Endothelial cell of umbilical vein (primary cell): ENCODE measurements at regions not wholly inside any gene's neighbourhood (a gene's known extent, or its start where the extent isn't known, plus 50 kb on each side); places are given as distances from the start of the nearest gene placed in this dataset.
"Not testable (repeated sequence)": the region's sequence is repeated elsewhere in the genome, so short reads cannot be mapped to it uniquely, and the experiment has no call there.

Experiments used
- BruUV-seq: library from RNA; stranded (reverse); fragments of 400-500 nt; replicated peaks from 2 replicates; lab custom pipeline; 2021; lab: Mats Ljungman, UMichigan
- CTCF ChIA-PET: fragments of 300-600, 350-600 bp; sonication (Branson Sonifier 250); formaldehyde crosslinking; loops from one replicate; lab custom pipeline; 2021; ENCODE audit warnings: antibody characterized with exemption, inconsistent platforms; lab: Charles Lee
- POLR2A ChIA-PET: fragments of 300-600, 350-600 bp; sonication (Branson Sonifier 250); formaldehyde crosslinking; loops from one replicate; lab custom pipeline; 2021; ENCODE audit warnings: antibody characterized with exemption, inconsistent platforms; lab: Charles Lee
- DNase-seq: peaks from one replicate; pipeline ENCODE4 v3.0.0-alpha.2; 2011; ENCODE audit warnings: low read depth, low spot score
- FAIRE-seq: peaks from 2 replicates; lab custom pipeline; 2011; peaks lifted over from hg19 to GRCh38; lab: Jason Lieb, UNC
- H2AFZ ChIP-seq: 2 replicates; pipeline ENCODE4 v1.6.0; 2012; ENCODE audit warnings: low read depth, low read length, control low read depth, inconsistent platforms
- H3K27ac ChIP-seq: 2 replicates; pipeline ENCODE4 v1.5.1; 2011; ENCODE audit warnings: low read depth, mild to moderate bottlenecking, control low read depth, low read length, moderate library complexity; ENCODE audit not compliant: insufficient read depth
- H3K27me3 ChIP-seq, 2 experiments: 2 replicates each; pipeline versions ENCODE4 v1.6.0 to v1.6.1; 2011; ENCODE audit warnings: low read length in 2 of 2, mixed read lengths in 1 of 2; ENCODE audit not compliant: control insufficient read depth in 2 of 2, insufficient read depth in 2 of 2
- H3K36me3 ChIP-seq, 2 experiments: 2 replicates in 1 of 2; 3 replicates in 1 of 2; pipeline ENCODE4 v1.5.1; 2011; ENCODE audit warnings: low read length in 2 of 2, mild to moderate bottlenecking in 1 of 2, moderate library complexity in 1 of 2; ENCODE audit not compliant: control insufficient read depth in 2 of 2, insufficient read depth in 2 of 2; ENCODE audit errors: extremely low read depth in 1 of 2
- H3K4me1 ChIP-seq: 3 replicates; pipeline ENCODE4 v1.5.1; 2011; ENCODE audit warnings: mild to moderate bottlenecking, low read length; ENCODE audit not compliant: control insufficient read depth, insufficient read depth; ENCODE audit errors: extremely low read depth
- H3K4me2 ChIP-seq: 2 replicates; pipeline ENCODE4 v1.6.1; 2011; ENCODE audit warnings: low read length, control low read depth, mixed read lengths; ENCODE audit not compliant: insufficient read depth
- H3K4me3 ChIP-seq, 3 experiments: fragments of 200-600 bp in 1 of 3; sonication (generic), shearing (Covaris generic) in 1 of 3; replicated peaks in 1 of 3; 2 replicates each; pipeline ENCODE4 v1.5.1; 2011 to 2016; ENCODE audit warnings: control low read depth in 3 of 3, low read length in 3 of 3, mild to moderate bottlenecking in 2 of 3, inconsistent platforms in 1 of 3, low read depth in 1 of 3, moderate library complexity in 1 of 3; ENCODE audit not compliant: insufficient read depth in 1 of 3
- H3K79me2 ChIP-seq: 2 replicates; pipeline ENCODE4 v1.6.0; 2012; ENCODE audit warnings: low read length, inconsistent platforms; ENCODE audit not compliant: control insufficient read depth, insufficient read depth
- H3K9ac ChIP-seq: replicated peaks from 2 replicates; pipeline ENCODE3; 2011; ENCODE audit warnings: low read length, control low read depth; ENCODE audit not compliant: insufficient read depth; ENCODE audit errors: extremely low read depth
- H3K9me1 ChIP-seq: replicated peaks from 3 replicates; pipeline ENCODE4 v1.6.0; 2011; ENCODE audit warnings: mild to moderate bottlenecking, low read length; ENCODE audit not compliant: control insufficient read depth, insufficient read depth; ENCODE audit errors: extremely low read depth
- H3K9me3 ChIP-seq: replicated peaks from 2 replicates; pipeline ENCODE4 v1.5.1; 2012; ENCODE audit warnings: low read length, inconsistent platforms; ENCODE audit not compliant: control insufficient read depth, insufficient read depth
- H4K20me1 ChIP-seq: replicated peaks from 2 replicates; pipeline ENCODE3; 2011; ENCODE audit warnings: mild to moderate bottlenecking, low read length; ENCODE audit not compliant: control insufficient read depth, insufficient read depth; ENCODE audit errors: extremely low read depth
- CTCF ChIP-seq, 2 donors: IDR thresholded peaks; 1 replicate in 1 of 2; 2 replicates in 1 of 2; pipeline ENCODE4 v1.5.1; 2011; ENCODE audit warnings: low read length in 2 of 2, mild to moderate bottlenecking in 2 of 2, moderate library complexity in 2 of 2, control low read depth in 1 of 2, inconsistent platforms in 1 of 2, low read depth in 1 of 2; ENCODE audit not compliant: insufficient read depth in 1 of 2; ENCODE audit errors: extremely low read depth in 1 of 2
- JUN ChIP-seq: IDR thresholded peaks from 2 replicates; pipeline ENCODE4 v1.6.1; 2011; ENCODE audit warnings: borderline replicate concordance, low read depth; ENCODE audit not compliant: insufficient read length, insufficient read depth
- dilution Hi-C: fragments of 300-500 bp; cut with MboI; formaldehyde crosslinking; loops from one replicate; pipeline ENCODE4 v1.15.0; 2019; ENCODE audit warnings: low sequenced_read_pairs; ENCODE audit not compliant: extremely low pct_ligation_motif_present
- intact Hi-C: fragments of 100-400 bp; cut with micrococcal nuclease; formaldehyde crosslinking; loops from one replicate; pipeline ENCODE4 v1.10.0; 2022

DNA sequence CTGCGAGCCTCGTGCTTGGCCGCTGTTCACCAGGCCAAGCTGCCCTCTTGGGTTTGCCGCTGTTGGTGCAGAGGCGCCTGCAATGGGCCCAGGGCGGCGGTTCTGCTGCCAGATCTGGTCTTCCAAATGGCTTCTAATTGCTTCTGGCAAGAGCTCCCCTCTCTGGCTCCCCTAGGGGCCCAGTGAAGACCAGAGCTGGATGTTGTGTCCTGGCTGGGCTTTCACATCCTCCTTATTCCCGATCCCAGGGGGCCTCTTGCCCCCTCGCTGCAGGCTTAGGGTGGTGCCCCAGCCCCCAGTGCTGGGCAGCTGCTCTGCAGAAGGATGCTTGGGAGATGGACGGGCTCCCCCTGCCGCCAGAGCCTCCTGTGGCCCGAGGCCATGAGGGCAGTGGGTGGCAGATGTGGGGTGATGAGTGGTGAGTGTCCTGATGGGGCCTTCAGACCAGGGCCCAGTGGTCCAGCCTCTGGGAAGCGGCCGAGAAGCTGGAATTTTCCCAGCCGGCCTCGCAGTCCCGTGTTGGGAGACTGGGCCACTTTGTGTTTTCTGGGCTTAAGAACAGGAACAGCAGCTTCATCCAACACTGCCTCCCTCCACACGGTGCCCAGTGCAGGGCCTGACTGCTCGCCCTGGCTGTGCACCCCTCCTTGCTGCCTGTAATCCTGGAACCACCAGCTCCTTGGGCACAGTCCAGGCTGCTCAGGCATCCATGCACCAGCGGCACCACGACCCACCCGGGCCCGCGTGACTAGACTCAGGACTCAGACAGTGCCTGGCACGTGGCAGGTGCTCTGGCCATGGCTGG lies 194.8 kb downstream of the LAT start:
- H3K9me1 ChIP-seq, H3K79me2 ChIP-seq, H3K9me3 ChIP-seq, H3K27me3 ChIP-seq, H3K4me2 ChIP-seq, H3K36me3 ChIP-seq, BruUV-seq, POLR2A ChIA-PET, H2AFZ ChIP-seq, H3K4me1 ChIP-seq, dilution Hi-C loops, H3K9ac ChIP-seq, H3K4me3 ChIP-seq, H4K20me1 ChIP-seq: not testable (repeated sequence)
- FAIRE-seq, result peak; percentile 67
- TF ChIP-seq CTCF (IDR thresholded peaks at IDR 0.05; ENCODE audit: extremely low read depth in 1 of 2, insufficient read depth in 1 of 2, low read depth in 1 of 2, low read length in 2 of 2), result peak in 1 of 2 donors; percentile 21
- peak overlapping the region; percentile 50 for H3K27ac ChIP-seq
- intact Hi-C loops, result loop anchor here (2.0 kb wide), 1 partner anchor 23 kb away; no protein-coding TSS in a partner anchor
- peak; percentile 7 for DNase-seq
- CTCF ChIA-PET, result interaction anchor here (0.9 to 1.0 kb wide), 2 partner anchors 23 to 65 kb away, joined by 3 to 5 read pairs; no protein-coding TSS in a partner anchor

- H3K4me3 ChIP-seq, H3K79me2 ChIP-seq, POLR2A ChIA-PET, H4K20me1 ChIP-seq, H3K9me3 ChIP-seq, CTCF ChIA-PET, H3K27me3 ChIP-seq, FAIRE-seq, H3K9me1 ChIP-seq, H3K36me3 ChIP-seq, H3K4me2 ChIP-seq, dilution Hi-C loops, H3K4me1 ChIP-seq: not testable (repeated sequence)
- peak; percentile 83 for DNase-seq
- peak; percentile 27 for TF ChIP-seq JUN
- intact Hi-C loops, result loop anchor here (2.0 kb wide), 1 partner anchor 21 kb away; no protein-coding TSS in a partner anchor
- Histone ChIP-seq H3K9ac (peak overlapping the region; percentile 47), H2AFZ (peak overlapping the region; percentile 39), H3K27ac (peak overlapping the region; percentile 89)
- TSS peak; percentile 89 for BruUV-seq
Observed at GRCh38 chr16:29177888-29178726, 193.3 kb downstream of the LAT start.

- CTCF ChIA-PET, H3K4me3 ChIP-seq, DNase-seq, H4K20me1 ChIP-seq, H3K4me1 ChIP-seq, H3K36me3 ChIP-seq, dilution Hi-C loops, BruUV-seq, H3K79me2 ChIP-seq, H3K9me3 ChIP-seq, H2AFZ ChIP-seq, H3K9ac ChIP-seq, H3K9me1 ChIP-seq, intact Hi-C loops, H3K27me3 ChIP-seq, POLR2A ChIA-PET, H3K4me2 ChIP-seq: not testable (repeated sequence)
- peak; percentile 43 for FAIRE-seq
- H3K27ac ChIP-seq, result peak overlapping the region; percentile 89
Observed at GRCh38 chr16:29177203-29177887, 192.5 kb downstream of the LAT start.
